ENCODE measurements at regions not wholly inside any gene's neighbourhood (a gene's known extent, or its start where the extent isn't known, plus 50 kb on each side); places are given as distances from the start of the nearest gene placed in this dataset.

DNA sequence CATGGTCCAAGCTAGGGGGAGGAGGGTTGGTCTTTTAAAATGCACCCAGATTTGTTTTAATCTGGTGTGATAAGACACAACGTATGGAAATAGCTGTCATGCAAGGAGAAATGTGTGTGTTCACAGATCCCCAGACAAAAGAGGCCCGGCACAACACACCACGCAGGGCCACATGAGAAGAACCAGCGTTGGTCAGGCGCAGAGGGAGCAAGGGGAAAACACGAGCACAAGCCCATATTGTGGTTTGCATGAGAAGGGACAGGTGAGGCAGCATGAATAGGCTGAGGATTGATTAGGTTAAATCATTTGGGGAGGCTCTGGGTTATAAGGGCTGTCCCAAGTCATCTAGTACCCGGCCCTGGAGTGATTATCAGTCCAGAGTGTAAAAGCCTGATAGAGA is 272.5 kb upstream of the NCKAP5 start:
- TF ChIP-seq, protein P1, sequence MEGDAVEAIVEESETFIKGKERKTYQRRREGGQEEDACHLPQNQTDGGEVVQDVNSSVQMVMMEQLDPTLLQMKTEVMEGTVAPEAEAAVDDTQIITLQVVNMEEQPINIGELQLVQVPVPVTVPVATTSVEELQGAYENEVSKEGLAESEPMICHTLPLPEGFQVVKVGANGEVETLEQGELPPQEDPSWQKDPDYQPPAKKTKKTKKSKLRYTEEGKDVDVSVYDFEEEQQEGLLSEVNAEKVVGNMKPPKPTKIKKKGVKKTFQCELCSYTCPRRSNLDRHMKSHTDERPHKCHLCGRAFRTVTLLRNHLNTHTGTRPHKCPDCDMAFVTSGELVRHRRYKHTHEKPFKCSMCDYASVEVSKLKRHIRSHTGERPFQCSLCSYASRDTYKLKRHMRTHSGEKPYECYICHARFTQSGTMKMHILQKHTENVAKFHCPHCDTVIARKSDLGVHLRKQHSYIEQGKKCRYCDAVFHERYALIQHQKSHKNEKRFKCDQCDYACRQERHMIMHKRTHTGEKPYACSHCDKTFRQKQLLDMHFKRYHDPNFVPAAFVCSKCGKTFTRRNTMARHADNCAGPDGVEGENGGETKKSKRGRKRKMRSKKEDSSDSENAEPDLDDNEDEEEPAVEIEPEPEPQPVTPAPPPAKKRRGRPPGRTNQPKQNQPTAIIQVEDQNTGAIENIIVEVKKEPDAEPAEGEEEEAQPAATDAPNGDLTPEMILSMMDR (IDR thresholded peaks at IDR 0.05; ENCODE audit: low read depth, low read length) = no peak

DNA sequence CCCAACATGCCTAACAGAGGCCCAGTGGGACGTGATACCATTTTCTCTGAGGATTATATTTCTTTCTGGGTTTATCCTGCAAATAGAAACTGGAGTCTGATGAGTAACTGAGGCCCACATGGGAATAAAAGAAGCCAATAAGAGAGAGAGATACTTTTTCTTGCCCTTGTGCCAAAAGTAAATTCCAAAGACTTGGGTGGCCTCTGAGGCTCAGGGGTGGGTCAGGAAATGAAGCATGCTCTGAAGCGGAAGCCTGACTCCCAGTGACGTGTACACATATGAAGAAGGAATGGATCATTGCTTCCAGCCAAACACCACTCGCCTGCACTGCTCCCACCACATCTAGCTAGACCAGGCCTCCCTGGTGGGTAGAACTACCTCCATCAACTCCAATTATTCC is 273.6 kb upstream of the NCKAP5 start:
- peak; percentile 95 for DNase-seq (ENCODE audit: low read depth, low spot score)
- H3K4me3 ChIP-seq (ENCODE audit: low read depth, low read length) = no peak overlapping the region
- in situ Hi-C loops (cut with HindIII; ENCODE audit: low sequenced_read_pairs) = no loop called here
- TF ChIP-seq, protein P1 (IDR thresholded peaks at IDR 0.05; ENCODE audit: low read depth, low read length) = no peak

More for the DNA sequence above, 272.5 kb upstream of the NCKAP5 start:
- DNase-seq (ENCODE audit: low read depth, low spot score) = no peak
- no peak overlapping the region for H3K4me3 ChIP-seq (ENCODE audit: low read depth, low read length)
- in situ Hi-C loops (cut with HindIII; ENCODE audit: low sequenced_read_pairs) = no loop called here

GRCh38 chr2:133842446-133842845 is 274.2 kb upstream of the NCKAP5 start:
- in situ Hi-C loops (cut with HindIII; ENCODE audit: low sequenced_read_pairs) = no loop called here
- DNase-seq (ENCODE audit: low read depth, low spot score) = no peak
- H3K4me3 ChIP-seq (ENCODE audit: low read depth, low read length) = no peak overlapping the region
- TF ChIP-seq, protein P1 (IDR thresholded peaks at IDR 0.05; ENCODE audit: low read depth, low read length) = no peak

GRCh38 chr2:133843091-133843490 is 274.8 kb upstream of the NCKAP5 start:
- in situ Hi-C loops (cut with HindIII; ENCODE audit: low sequenced_read_pairs) = no loop called here
- no peak overlapping the region for H3K4me3 ChIP-seq (ENCODE audit: low read depth, low read length)
- TF ChIP-seq, protein P1 (IDR thresholded peaks at IDR 0.05; ENCODE audit: low read depth, low read length) = no peak
- DNase-seq (ENCODE audit: low read depth, low spot score) = peak; percentile 32

- in situ Hi-C loops (cut with HindIII; ENCODE audit: low sequenced_read_pairs) = no loop called here
- DNase-seq (ENCODE audit: low read depth, low spot score) = no peak
- H3K4me3 ChIP-seq (ENCODE audit: low read depth, low read length) = no peak overlapping the region
- TF ChIP-seq, protein P1 (IDR thresholded peaks at IDR 0.05; ENCODE audit: low read depth, low read length) = no peak
These were observed 275.3 kb upstream of the NCKAP5 start for GRCh38 chr2:133843551-133843950.

GRCh38 chr2:133844214-133844892 is 276.1 kb upstream of the NCKAP5 start:
- H3K4me3 ChIP-seq (ENCODE audit: low read depth, low read length) = no peak overlapping the region
- in situ Hi-C loops (cut with HindIII; ENCODE audit: low sequenced_read_pairs) = no loop called here
- TF ChIP-seq, protein P1 (IDR thresholded peaks at IDR 0.05; ENCODE audit: low read depth, low read length) = peak; percentile 86
- DNase-seq (ENCODE audit: low read depth, low spot score) = peak; percentile 82

All from astrocyte of the spinal cord (primary cell).